ENCODE measurements at regions not wholly inside any gene's neighbourhood (a gene's known extent, or its start where the extent isn't known, plus 50 kb on each side); places are given as distances from the start of the nearest gene placed in this dataset.

DNA sequence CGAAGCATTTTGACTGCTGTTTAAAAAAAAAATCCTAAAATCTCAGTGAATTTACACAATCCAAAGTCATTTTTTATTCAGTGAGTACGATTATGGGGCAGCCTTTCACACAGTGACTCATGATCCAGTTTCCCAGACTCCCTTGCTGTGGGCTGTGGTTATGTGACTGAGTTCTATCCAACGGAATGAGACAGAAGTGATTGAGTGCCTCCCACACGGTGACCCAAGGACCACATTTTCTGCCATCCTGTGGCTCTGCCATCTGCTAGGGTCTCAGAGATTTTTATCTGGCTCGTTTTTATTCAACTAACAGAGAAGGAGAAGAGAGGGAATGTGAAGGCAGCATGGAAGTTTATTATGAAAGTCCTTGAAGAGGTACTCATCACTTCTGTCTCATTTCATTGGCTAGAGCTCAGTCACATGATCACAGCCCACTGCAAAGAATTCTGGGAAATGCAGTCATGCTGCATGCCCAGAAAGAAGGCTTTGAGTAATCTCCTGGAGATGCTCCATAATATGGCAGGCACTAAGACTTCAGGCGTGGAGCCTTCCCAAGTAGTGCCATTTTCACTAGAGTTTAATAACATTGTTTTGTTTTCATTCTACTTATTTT is 999.4 kb downstream of the UQCRFS1 start:
- TF ChIP-seq MYC (IDR thresholded peaks at IDR 0.05; ENCODE audit: insufficient read depth, insufficient read length, insufficient replicate concordance, low read length, severe bottlenecking) = no peak
- no peak for TF ChIP-seq HCFC1 (IDR thresholded peaks at IDR 0.05; ENCODE audit: low read length)
- TF ChIP-seq POLR2AphosphoS2 (IDR thresholded peaks at IDR 0.05; ENCODE audit: low read depth, low read length) = no peak
- no peak for TF ChIP-seq POLR2A (IDR thresholded peaks at IDR 0.05; ENCODE audit: low read depth, low read length)
- TF ChIP-seq, protein P1, sequence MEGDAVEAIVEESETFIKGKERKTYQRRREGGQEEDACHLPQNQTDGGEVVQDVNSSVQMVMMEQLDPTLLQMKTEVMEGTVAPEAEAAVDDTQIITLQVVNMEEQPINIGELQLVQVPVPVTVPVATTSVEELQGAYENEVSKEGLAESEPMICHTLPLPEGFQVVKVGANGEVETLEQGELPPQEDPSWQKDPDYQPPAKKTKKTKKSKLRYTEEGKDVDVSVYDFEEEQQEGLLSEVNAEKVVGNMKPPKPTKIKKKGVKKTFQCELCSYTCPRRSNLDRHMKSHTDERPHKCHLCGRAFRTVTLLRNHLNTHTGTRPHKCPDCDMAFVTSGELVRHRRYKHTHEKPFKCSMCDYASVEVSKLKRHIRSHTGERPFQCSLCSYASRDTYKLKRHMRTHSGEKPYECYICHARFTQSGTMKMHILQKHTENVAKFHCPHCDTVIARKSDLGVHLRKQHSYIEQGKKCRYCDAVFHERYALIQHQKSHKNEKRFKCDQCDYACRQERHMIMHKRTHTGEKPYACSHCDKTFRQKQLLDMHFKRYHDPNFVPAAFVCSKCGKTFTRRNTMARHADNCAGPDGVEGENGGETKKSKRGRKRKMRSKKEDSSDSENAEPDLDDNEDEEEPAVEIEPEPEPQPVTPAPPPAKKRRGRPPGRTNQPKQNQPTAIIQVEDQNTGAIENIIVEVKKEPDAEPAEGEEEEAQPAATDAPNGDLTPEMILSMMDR (IDR thresholded peaks at IDR 0.05 in 2 of 3, conservative IDR thresholded peaks at IDR 0.05 in 1 of 3; ENCODE audit: control insufficient read depth in 2 of 3, extremely low read depth in 1 of 3, insufficient read depth in 1 of 3, low read depth in 3 of 3, low read length in 3 of 3) = no peak
- TF ChIP-seq TCF7 (IDR thresholded peaks at IDR 0.05; ENCODE audit: borderline replicate concordance) = no peak
- TF ChIP-seq POLR2AphosphoS5 (IDR thresholded peaks at IDR 0.05; ENCODE audit: low read length) = no peak
- no peak for TF ChIP-seq ZBTB40 (IDR thresholded peaks at IDR 0.05; ENCODE audit: borderline replicate concordance)
- TF ChIP-seq NFIC (IDR thresholded peaks at IDR 0.05; ENCODE audit: low read depth, low read length) = no peak
- TF ChIP-seq CBX5 (IDR thresholded peaks at IDR 0.05; ENCODE audit: low read depth) = no peak
- no peak for TF ChIP-seq ZNF622 (IDR thresholded peaks at IDR 0.05)
- TF ChIP-seq EZH2 (IDR thresholded peaks at IDR 0.05; ENCODE audit: borderline replicate concordance, control insufficient read depth, low read depth, low read length) = no peak
- TF ChIP-seq, protein P2, sequence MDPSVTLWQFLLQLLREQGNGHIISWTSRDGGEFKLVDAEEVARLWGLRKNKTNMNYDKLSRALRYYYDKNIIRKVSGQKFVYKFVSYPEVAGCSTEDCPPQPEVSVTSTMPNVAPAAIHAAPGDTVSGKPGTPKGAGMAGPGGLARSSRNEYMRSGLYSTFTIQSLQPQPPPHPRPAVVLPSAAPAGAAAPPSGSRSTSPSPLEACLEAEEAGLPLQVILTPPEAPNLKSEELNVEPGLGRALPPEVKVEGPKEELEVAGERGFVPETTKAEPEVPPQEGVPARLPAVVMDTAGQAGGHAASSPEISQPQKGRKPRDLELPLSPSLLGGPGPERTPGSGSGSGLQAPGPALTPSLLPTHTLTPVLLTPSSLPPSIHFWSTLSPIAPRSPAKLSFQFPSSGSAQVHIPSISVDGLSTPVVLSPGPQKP (IDR thresholded peaks at IDR 0.05; ENCODE audit: low read depth, low read length) = no peak
- TF ChIP-seq RELA (IDR thresholded peaks at IDR 0.05; ENCODE audit: borderline replicate concordance, partially characterized antibody) = no peak
